H1 (cell line): ENCODE measurements at regions not wholly inside any gene's neighbourhood (a gene's known extent, or its start where the extent isn't known, plus 50 kb on each side); places are given as distances from the start of the nearest gene placed in this dataset.

Experiments
- ATF2 ChIP-seq: IDR thresholded peaks from 2 replicates; pipeline ENCODE4 v1.6.1; 2012; ENCODE audit warnings: low read length, inconsistent platforms
- KDM4A ChIP-seq: IDR thresholded peaks from one replicate; pipeline ENCODE4 v1.7.1; 2012; ENCODE audit warnings: low read depth, mild to moderate bottlenecking, moderate library complexity, low read length, inconsistent platforms; ENCODE audit not compliant: severe bottlenecking
- POU5F1 ChIP-seq: IDR thresholded peaks from 2 replicates; pipeline ENCODE4 v1.6.1; 2011; ENCODE audit warnings: low read depth, mild to moderate bottlenecking, low read length, moderate library complexity
- SAP30 ChIP-seq: fragments of 300-600 bp; sonication (generic); IDR thresholded peaks from 2 replicates; pipeline ENCODE4 v1.7.1; 2012; ENCODE audit warnings: low read length, moderate library complexity, mild to moderate bottlenecking, inconsistent platforms; ENCODE audit not compliant: insufficient read depth, insufficient replicate concordance

GRCh38 chr9:107929443-107929842, 439.9 kb upstream of the KLF4 start (continued):
- TF ChIP-seq SAP30, result no peak
- TF ChIP-seq POU5F1, result no peak
- TF ChIP-seq ATF2, result no peak
- TF ChIP-seq KDM4A, result no peak
